B cell (primary cell): ENCODE measurements at regions not wholly inside any gene's neighbourhood (a gene's known extent, or its start where the extent isn't known, plus 50 kb on each side); places are given as distances from the start of the nearest gene placed in this dataset.
"Not testable (repeated sequence)": the region's sequence is repeated elsewhere in the genome, so short reads cannot be mapped to it uniquely, and the experiment has no call there.

Source experiments
- ATAC-seq: fragments of 200-7000 bp; cut with Tn5 transposase; one replicate; pipeline ENCODE4 v1.10.0; 2021; ENCODE audit warnings: low read depth, mild to moderate bottlenecking, moderate number of reproducible peaks, moderate library complexity
- CTCF ChIA-PET: fragments of 350-600 bp; sonication (Branson Sonifier 250); formaldehyde crosslinking; loops from one replicate; lab custom pipeline; 2021; ENCODE audit warnings: antibody characterized with exemption, inconsistent platforms; lab: Charles Lee
- POLR2A ChIA-PET: fragments of 350-600 bp; sonication (Branson Sonifier 250); formaldehyde crosslinking; loops from one replicate; lab custom pipeline; 2021; ENCODE audit warnings: antibody characterized with exemption; lab: Charles Lee
- DNase-seq: peaks from one replicate; pipeline ENCODE4 v3.0.0; 2013
- H2AFZ ChIP-seq: 2 replicates; pipeline ENCODE4 v1.6.1; 2012; ENCODE audit warnings: mild to moderate bottlenecking, low read depth, low read length; ENCODE audit not compliant: insufficient read depth, poor library complexity, severe bottlenecking
- H3K27ac ChIP-seq, 2 donors: 1 replicate in 1 of 2; 2 replicates in 1 of 2; pipeline ENCODE4 v1.5.1; 2012 to 2013; ENCODE audit warnings: low read length in 2 of 2, mild to moderate bottlenecking in 2 of 2, moderate library complexity in 1 of 2
- H3K27me3 ChIP-seq, 4 experiments: fragments of 200-600 bp in 1 of 4; sonication (generic) in 1 of 4; replicated peaks in 1 of 4; 1 replicate in 2 of 4; 2 replicates in 2 of 4; pipeline versions ENCODE4 v1.6.1 to v1.7.0; 2013 to 2016; ENCODE audit warnings: low read length in 3 of 4, mild to moderate bottlenecking in 2 of 4, mixed read lengths in 1 of 4, moderate library complexity in 1 of 4; ENCODE audit not compliant: insufficient read depth in 4 of 4, control insufficient read depth in 3 of 4; ENCODE audit errors: control extremely low read depth in 1 of 4
- H3K36me3 ChIP-seq, 2 experiments: replicated peaks in 1 of 2; 1 replicate in 1 of 2; 2 replicates in 1 of 2; pipeline versions ENCODE4 v1.6.1 to v1.7.1; 2013; ENCODE audit warnings: low read length in 1 of 2; ENCODE audit not compliant: insufficient read depth in 2 of 2, control insufficient read depth in 1 of 2; ENCODE audit errors: control extremely low read depth in 1 of 2, extremely low read depth in 1 of 2
- H3K4me1 ChIP-seq, 2 donors: fragments of 200-600 bp in 1 of 2; sonication (generic) in 1 of 2; 1 replicate in 1 of 2; 2 replicates in 1 of 2; pipeline versions ENCODE4 v1.5.1 to v1.6.1; 2013 to 2017; ENCODE audit warnings: low read length in 2 of 2; ENCODE audit not compliant: control insufficient read depth in 2 of 2, insufficient read depth in 2 of 2
- H3K4me2 ChIP-seq: replicated peaks from 2 replicates; pipeline ENCODE3; 2012; ENCODE audit warnings: mild to moderate bottlenecking, low read depth, low read length; ENCODE audit not compliant: poor library complexity, severe bottlenecking
- H3K4me3 ChIP-seq, 5 experiments: fragments of 200-600 bp in 1 of 5; sonication (generic) in 1 of 5; 1 replicate in 3 of 5; 2 replicates in 2 of 5; pipeline versions ENCODE4 v1.5.1 to v1.7.0; 2011 to 2016; ENCODE audit warnings: low read length in 4 of 5, mild to moderate bottlenecking in 4 of 5, low read depth in 2 of 5, control low read depth in 1 of 5, moderate library complexity in 1 of 5; ENCODE audit not compliant: insufficient read depth in 1 of 5; ENCODE audit errors: control extremely low read depth in 1 of 5, extremely low read depth in 1 of 5
- H3K79me2 ChIP-seq: fragments of 200-600 bp; sonication (generic); one replicate; pipeline ENCODE4 v1.6.0; 2016; ENCODE audit warnings: low read length; ENCODE audit not compliant: control insufficient read depth, insufficient read depth
- H3K9ac ChIP-seq: fragments of 200-600 bp; sonication (generic); 2 replicates; pipeline ENCODE4 v1.6.1; 2017; ENCODE audit warnings: mild to moderate bottlenecking, low read length, moderate library complexity
- H3K9me3 ChIP-seq, 3 donors: one replicate each; pipeline versions ENCODE4 v1.6.1 to v1.7.1; 2013; ENCODE audit warnings: low read length in 2 of 3; ENCODE audit not compliant: control insufficient read depth in 2 of 3, insufficient read depth in 1 of 3; ENCODE audit errors: control extremely low read depth in 1 of 3
- H4K20me1 ChIP-seq: 2 replicates; pipeline ENCODE4 v1.6.0; 2012; ENCODE audit warnings: mild to moderate bottlenecking, low read length; ENCODE audit not compliant: insufficient read depth, control insufficient read depth, poor library complexity, severe bottlenecking
- H3K27ac Mint-ChIP-seq: one replicate; pipeline ENCODE4 v1.8.0; 2021; ENCODE audit warnings: mixed read lengths
- H3K27me3 Mint-ChIP-seq: one replicate; pipeline ENCODE4 v1.8.0; 2021; ENCODE audit warnings: mixed read lengths
- H3K4me1 Mint-ChIP-seq: one replicate; pipeline ENCODE4 v1.8.0; 2021; ENCODE audit warnings: mixed read lengths
- H3K4me3 Mint-ChIP-seq: one replicate; pipeline ENCODE4 v1.8.0; 2021; ENCODE audit warnings: mixed read lengths
- H3K9me3 Mint-ChIP-seq: one replicate; pipeline ENCODE4 v1.8.0; 2022; ENCODE audit warnings: mixed read lengths; ENCODE audit not compliant: insufficient read depth
- CTCF ChIP-seq: fragments of 200-600 bp; IDR thresholded peaks from one replicate; pipeline ENCODE4 v1.8.0; 2022; ENCODE audit warnings: antibody characterized with exemption, mild to moderate bottlenecking
- EZH2 ChIP-seq: IDR thresholded peaks from 2 replicates; pipeline ENCODE4 v1.6.1; 2012; ENCODE audit warnings: borderline replicate concordance, low read depth, mild to moderate bottlenecking, moderate library complexity, low read length; ENCODE audit not compliant: insufficient read depth, poor library complexity, severe bottlenecking
- WGBS: methylation state at CpG from one replicate; pipeline ENCODE4 v1.1.5; 2013; ENCODE audit warnings: missing lambda C conversion rate; ENCODE audit not compliant: insufficient coverage; 5-methylcytosine and 5-hydroxymethylcytosine counted together
- intact Hi-C: fragments of 100-400 bp; cut with micrococcal nuclease; formaldehyde crosslinking; loops from one replicate; pipeline ENCODE4 v1.10.0; 2022

- Mint-ChIP-seq H3K27me3 (no peaks in the 10 kb centered on the region), H3K27ac (no peak overlapping the region), H3K4me1 (no peaks in the 10 kb centered on the region), H3K4me3 (no peak overlapping the region), H3K9me3 (no peaks in the 10 kb centered on the region)
- POLR2A ChIA-PET, result no interaction called here
- Histone ChIP-seq H3K36me3 (no peaks in the 10 kb centered on the region), H2AFZ (no peak overlapping the region), H3K27me3 (no peaks in the 10 kb centered on the region), H3K9me3 (peaks cover 0 to 14% (median 0%) of the 10 kb centered on the region in 3 donors), H3K27ac (no peak overlapping the region), H3K9ac (no peak overlapping the region), H4K20me1 (no peaks in the 10 kb centered on the region), H3K4me2 (no peak overlapping the region), H3K79me2 (peaks cover 3% of the 10 kb centered on the region), H3K4me3 (no peak overlapping the region), H3K4me1 (no peaks in the 10 kb centered on the region)
- ATAC-seq (no peak), DNase-seq (no peak)
- 100% methylated on average over 2 of the region's 2 CpGs for WGBS
- CTCF ChIA-PET, result no interaction called here
- intact Hi-C loops, result no loop called here
- no peak for TF ChIP-seq CTCF
- no peak for TF ChIP-seq EZH2
Measured at GRCh38 chr21:14058566-14058965, 152.2 kb downstream of the LIPI start.

DNA sequence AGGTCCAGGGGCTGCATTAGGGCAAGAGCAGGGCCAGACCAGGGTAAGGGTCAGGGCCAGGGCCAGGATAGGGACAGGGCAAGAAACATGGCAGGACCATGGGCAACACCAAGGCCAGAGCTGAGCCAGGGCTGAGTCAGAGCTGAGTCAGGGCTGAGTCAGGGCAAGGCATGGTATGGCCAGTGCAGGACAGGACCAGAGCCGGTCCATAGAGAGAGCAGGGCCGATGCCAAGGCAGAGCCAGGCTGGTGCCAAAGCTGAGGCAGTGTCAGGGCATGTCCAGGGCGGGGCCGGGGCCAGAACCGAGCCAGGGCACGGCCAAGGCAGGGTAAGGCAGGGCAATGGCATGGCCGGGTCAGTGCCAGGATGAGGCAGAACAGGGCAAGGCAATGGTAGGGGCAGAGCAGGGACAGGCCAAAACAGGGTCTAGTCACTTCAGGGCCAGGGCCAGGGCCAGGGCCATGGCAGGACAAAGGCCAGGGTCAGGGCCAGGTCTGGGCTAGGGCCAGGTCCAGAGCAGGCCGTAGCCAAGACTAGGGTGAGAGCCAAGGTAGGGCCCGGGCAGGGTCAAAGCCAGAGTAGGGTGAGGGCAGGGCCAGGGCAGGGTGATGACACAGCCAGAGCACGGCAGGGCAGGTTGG is 152.8 kb downstream of the LIPI start:
- H3K27ac ChIP-seq, CTCF ChIA-PET, DNase-seq, H3K9me3 ChIP-seq, H3K36me3 ChIP-seq, H3K27me3 Mint-ChIP-seq, H3K4me3 Mint-ChIP-seq, H3K4me2 ChIP-seq, ATAC-seq, H3K27ac Mint-ChIP-seq, H3K79me2 ChIP-seq, H3K4me1 ChIP-seq, H3K4me1 Mint-ChIP-seq, H3K27me3 ChIP-seq, H4K20me1 ChIP-seq, H3K9me3 Mint-ChIP-seq, H3K4me3 ChIP-seq, POLR2A ChIA-PET, H2AFZ ChIP-seq, intact Hi-C loops, H3K9ac ChIP-seq: not testable (repeated sequence)
- WGBS, result 100% methylated on average over 7 of the region's 10 CpGs
